Erythroblast (primary cell): ENCODE measurements at regions not wholly inside any gene's neighbourhood (a gene's known extent, or its start where the extent isn't known, plus 50 kb on each side); places are given as distances from the start of the nearest gene placed in this dataset.

Experiments
- GATA1 ChIP-seq: IDR thresholded peaks from 2 replicates; pipeline ENCODE4 v1.6.1; 2011; ENCODE audit warnings: low read depth, mild to moderate bottlenecking, control low read depth, low read length, moderate library complexity
- POLR2A ChIP-seq: IDR thresholded peaks from 2 replicates; pipeline ENCODE4 v1.6.1; 2011; ENCODE audit warnings: mild to moderate bottlenecking, low read length

DNA sequence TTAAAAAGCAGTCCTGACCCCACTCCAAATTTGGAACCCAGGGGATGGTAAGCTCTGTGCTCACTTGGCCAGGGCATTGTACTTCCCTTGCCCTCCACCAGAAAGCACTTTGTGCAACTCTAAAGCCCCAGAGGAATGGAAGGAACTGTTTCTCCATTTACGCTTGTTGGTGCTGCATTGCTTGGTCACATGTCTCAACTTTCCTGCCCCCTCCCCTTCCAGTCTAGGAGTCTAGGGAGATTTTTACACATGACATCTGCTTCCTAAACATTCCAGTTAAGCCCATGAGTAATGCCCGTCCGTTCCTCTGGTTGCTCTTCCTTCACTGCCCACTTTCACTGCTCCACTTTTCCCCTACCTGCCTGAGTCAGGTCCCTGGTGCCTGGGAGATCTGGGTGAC, 92.6 kb upstream of the MAP1LC3B2 start:
- TF ChIP-seq POLR2A (no peak), GATA1 (no peak)
